GM23338 (cell line): ENCODE measurements at regions not wholly inside any gene's neighbourhood (a gene's known extent, or its start where the extent isn't known, plus 50 kb on each side); places are given as distances from the start of the nearest gene placed in this dataset.

Experiments
- ATAC-seq: fragments of 200-7000 bp; cut with Tn5 transposase; 3 replicates; pipeline ENCODE4 v1.9.1; 2020
- DNase-seq: peaks from one replicate; pipeline ENCODE4 v3.0.0-alpha.2; 2015; ENCODE audit warnings: low spot score
- H2AFZ ChIP-seq: fragments of 200-600 bp; sonication (generic); 2 replicates; pipeline ENCODE4 v1.8.0; 2016; ENCODE audit warnings: antibody characterized with exemption, mild to moderate bottlenecking, moderate library complexity
- H3F3A ChIP-seq: fragments of 200-600 bp; sonication (generic); replicated peaks from 2 replicates; pipeline ENCODE4 v1.8.0; 2017; ENCODE audit warnings: antibody characterized with exemption, mixed run types, low read depth
- H3K27ac ChIP-seq: fragments of 200-600 bp; sonication (generic); 2 replicates; pipeline ENCODE4 v1.6.1; 2016; ENCODE audit warnings: low read depth
- H3K27me3 ChIP-seq: fragments of 200-600 bp; sonication (generic); 2 replicates; pipeline ENCODE4 v1.8.0; 2016; ENCODE audit warnings: mild to moderate bottlenecking, mixed run types, moderate library complexity; ENCODE audit not compliant: insufficient read depth
- H3K36me3 ChIP-seq: fragments of 200-600 bp; sonication (generic); 2 replicates; pipeline ENCODE4 v1.8.0; 2016; ENCODE audit warnings: mild to moderate bottlenecking; ENCODE audit not compliant: insufficient read depth
- H3K4me1 ChIP-seq: fragments of 200-600 bp; sonication (generic); 2 replicates; pipeline ENCODE4 v1.8.0; 2016; ENCODE audit warnings: mild to moderate bottlenecking, moderate library complexity; ENCODE audit not compliant: insufficient read depth
- H3K4me2 ChIP-seq: fragments of 200-600 bp; sonication (generic); 2 replicates; pipeline ENCODE4 v1.7.1; 2017; ENCODE audit warnings: mixed run types
- H3K4me3 ChIP-seq: fragments of 200-600 bp; sonication (generic); 2 replicates; pipeline ENCODE4 v1.6.1; 2016; ENCODE audit warnings: mixed run types
- H3K79me2 ChIP-seq: fragments of 200-600 bp; sonication (generic); replicated peaks from 2 replicates; pipeline ENCODE4 v1.8.0; 2017; ENCODE audit warnings: mild to moderate bottlenecking; ENCODE audit not compliant: insufficient read depth
- H3K9me2 ChIP-seq: fragments of 200-600 bp; sonication (generic); 2 replicates; pipeline ENCODE4 v1.8.0; 2017; ENCODE audit not compliant: insufficient read depth
- H4K20me1 ChIP-seq: fragments of 200-600 bp; sonication (generic); replicated peaks from 2 replicates; pipeline ENCODE4 v1.8.0; 2017; ENCODE audit warnings: mild to moderate bottlenecking; ENCODE audit not compliant: insufficient read depth
- H3K27ac Mint-ChIP-seq: 2 replicates; pipeline ENCODE4 v1.8.0; 2020; ENCODE audit warnings: inconsistent platforms, mild to moderate bottlenecking, moderate library complexity, mixed read lengths
- H3K27me3 Mint-ChIP-seq: 3 replicates; pipeline ENCODE4 v1.8.0; 2022; ENCODE audit warnings: low read depth, mild to moderate bottlenecking, moderate library complexity, mixed read lengths, inconsistent platforms; ENCODE audit not compliant: insufficient read depth, poor library complexity
- H3K36me3 Mint-ChIP-seq: 3 replicates; pipeline ENCODE4 v1.8.0; 2021; ENCODE audit warnings: low read depth, mild to moderate bottlenecking, inconsistent platforms, moderate library complexity, mixed read lengths
- H3K4me1 Mint-ChIP-seq: 3 replicates; pipeline ENCODE4 v1.8.0; 2020; ENCODE audit warnings: mild to moderate bottlenecking, inconsistent platforms, mixed read lengths
- H3K4me3 Mint-ChIP-seq: 3 replicates; pipeline ENCODE4 v1.8.0; 2021; ENCODE audit warnings: moderate library complexity, mild to moderate bottlenecking, inconsistent platforms, mixed read lengths
- H3K9me3 Mint-ChIP-seq: 3 replicates; pipeline ENCODE4 v1.8.0; 2020; ENCODE audit warnings: moderate library complexity, mild to moderate bottlenecking, inconsistent platforms, mixed read lengths
- CREB1 ChIP-seq: fragments of 250-450 bp; sonication (Bioruptor Pico); IDR thresholded peaks from 2 replicates; pipeline ENCODE4 v1.5.0; 2020; ENCODE audit warnings: low read depth, mild to moderate bottlenecking, moderate library complexity
- CTCF ChIP-seq, 2 experiments: fragments of 200-600 bp in 1 of 2; sonication (generic) in 1 of 2; conservative IDR thresholded peaks; 2 replicates each; pipeline versions ENCODE4 v1.5.1 to v1.6.1; 2016 to 2017; ENCODE audit warnings: antibody characterized with exemption in 2 of 2, low read depth in 2 of 2, mild to moderate bottlenecking in 2 of 2, moderate library complexity in 1 of 2
- ETS1 ChIP-seq: IDR thresholded peaks from 2 replicates; pipeline ENCODE4 v1.6.1; 2016; ENCODE audit warnings: antibody characterized with exemption
- EZH2 ChIP-seq: fragments of 200-600 bp; sonication (generic); IDR thresholded peaks from one replicate; pipeline ENCODE4 v1.8.0; 2017; ENCODE audit warnings: antibody characterized with exemption, mild to moderate bottlenecking, low read depth; ENCODE audit not compliant: unreplicated experiment
- EZH2phosphoT487 ChIP-seq: fragments of 200-600 bp; sonication (generic); IDR thresholded peaks from one replicate; pipeline ENCODE4 v1.8.1; 2018; ENCODE audit warnings: antibody characterized with exemption; ENCODE audit not compliant: unreplicated experiment
- JUNB ChIP-seq: IDR thresholded peaks from one replicate; pipeline ENCODE4 v1.6.1; 2016; ENCODE audit warnings: antibody characterized with exemption; ENCODE audit not compliant: unreplicated experiment
- NANOG ChIP-seq: IDR thresholded peaks from 2 replicates; pipeline ENCODE4 v1.6.1; 2016; ENCODE audit warnings: antibody characterized with exemption, borderline replicate concordance
- POLR2AphosphoS5 ChIP-seq: IDR thresholded peaks from 2 replicates; pipeline ENCODE4 v1.6.1; 2016; ENCODE audit warnings: antibody characterized with exemption, low read depth
- REST ChIP-seq: IDR thresholded peaks from one replicate; pipeline ENCODE4 v1.6.1; 2018; ENCODE audit warnings: antibody characterized with exemption; ENCODE audit not compliant: unreplicated experiment
- STAT1 ChIP-seq: IDR thresholded peaks from one replicate; pipeline ENCODE4 v1.6.1; 2016; ENCODE audit warnings: antibody characterized with exemption; ENCODE audit not compliant: unreplicated experiment
- ZNF114 ChIP-seq: fragments of 250-450 bp; sonication (Bioruptor Pico); IDR thresholded peaks from 2 replicates; pipeline ENCODE4 v1.5.0; 2020; ENCODE audit warnings: mild to moderate bottlenecking, moderate library complexity
- ZNF331 ChIP-seq: fragments of 250-450 bp; sonication (Bioruptor Pico); IDR thresholded peaks from 2 replicates; pipeline ENCODE4 v1.5.0; 2020; ENCODE audit warnings: low read depth, mild to moderate bottlenecking, moderate library complexity
- ZNF462 ChIP-seq: fragments of 250-450 bp; sonication (Bioruptor Pico); IDR thresholded peaks from 2 replicates; pipeline ENCODE4 v1.5.0; 2020; ENCODE audit warnings: mild to moderate bottlenecking, moderate library complexity

GRCh38 chr9:80012557-80013330, 441.0 kb downstream of the TLE4 start:
- Histone ChIP-seq H3K27ac (no peak overlapping the region), H3K4me3 (no peak overlapping the region), H3F3A (no peaks in the 10 kb centered on the region), H4K20me1 (no peaks in the 10 kb centered on the region), H2AFZ (no peak overlapping the region), H3K27me3 (no peaks in the 10 kb centered on the region), H3K9me2 (no peaks in the 10 kb centered on the region), H3K36me3 (no peaks in the 10 kb centered on the region), H3K79me2 (no peaks in the 10 kb centered on the region), H3K4me1 (no peaks in the 10 kb centered on the region), H3K4me2 (no peak overlapping the region)
- no peak overlapping the region for H3K4me3 Mint-ChIP-seq
- H3K36me3 Mint-ChIP-seq: no peaks in the 10 kb centered on the region
- no peaks in the 10 kb centered on the region for H3K27me3 Mint-ChIP-seq
- H3K27ac Mint-ChIP-seq: no peak overlapping the region
- ATAC-seq: no peak
- DNase-seq: no peak
- TF ChIP-seq REST: no peak
- TF ChIP-seq STAT1: no peak
- no peak for TF ChIP-seq NANOG
- TF ChIP-seq JUNB: no peak
- no peak for TF ChIP-seq EZH2phosphoT487
- no peak for TF ChIP-seq ZNF331 (CRISPR knock-in tag)
- TF ChIP-seq ETS1: no peak
- no peak for TF ChIP-seq ZNF114 (CRISPR knock-in tag)
- TF ChIP-seq EZH2: no peak
- no peak for TF ChIP-seq ZNF462 (CRISPR knock-in tag)
- TF ChIP-seq CREB1: no peak
- TF ChIP-seq CTCF (conservative IDR thresholded peaks at IDR 0.05; ENCODE audit: low read depth in 2 of 2): no peak
- TF ChIP-seq POLR2AphosphoS5: no peak
- no peaks in the 10 kb centered on the region for H3K9me3 Mint-ChIP-seq
- no peaks in the 10 kb centered on the region; the same call in 2 of the 3 replicates for H3K4me1 Mint-ChIP-seq
